HG03469 (cell line): ENCODE measurements at regions not wholly inside any gene's neighbourhood (a gene's known extent, or its start where the extent isn't known, plus 50 kb on each side); places are given as distances from the start of the nearest gene placed in this dataset.

Experiments
- ATAC-seq: cut with Tn5 transposase; IDR thresholded peaks from one replicate; pipeline ENCODE4 v1.9.1; 2021; ENCODE audit warnings: mild to moderate bottlenecking, moderate library complexity, moderate number of reproducible peaks; ENCODE audit not compliant: unreplicated experiment

GRCh38 chr12:19940267-19940666 lies 428.1 kb upstream of the PDE3A start:
- ATAC-seq: no peak

GRCh38 chr12:19941096-19941495 lies 427.2 kb upstream of the PDE3A start:
- no peak for ATAC-seq

GRCh38 chr12:19945559-19946435 lies 422.5 kb upstream of the PDE3A start:
- no peak for ATAC-seq

- ATAC-seq: no peak
Observed at GRCh38 chr12:19946550-19946949, 421.8 kb upstream of the PDE3A start.

GRCh38 chr12:19947344-19947743 lies 421.0 kb upstream of the PDE3A start:
- no peak for ATAC-seq

GRCh38 chr12:19951664-19952063 lies 416.7 kb upstream of the PDE3A start:
- no peak for ATAC-seq

- no peak for ATAC-seq
Observed at GRCh38 chr12:19953734-19954133, 414.6 kb upstream of the PDE3A start.

GRCh38 chr12:19954163-19954562 lies 414.2 kb upstream of the PDE3A start:
- ATAC-seq: no peak

- no peak for ATAC-seq
Observed at GRCh38 chr12:19957308-19958125, 410.8 kb upstream of the PDE3A start.

- ATAC-seq: no peak
Observed at GRCh38 chr12:19958389-19958788, 409.9 kb upstream of the PDE3A start.

GRCh38 chr12:19959353-19959752 lies 409.0 kb upstream of the PDE3A start:
- ATAC-seq: no peak

- no peak for ATAC-seq
Observed at GRCh38 chr12:19960527-19960926, 407.8 kb upstream of the PDE3A start.

- no peak for ATAC-seq
Observed at GRCh38 chr12:19962192-19962591, 406.1 kb upstream of the PDE3A start.

GRCh38 chr12:19963972-19964371 lies 404.4 kb upstream of the PDE3A start:
- no peak for ATAC-seq

- no peak for ATAC-seq
Observed at GRCh38 chr12:19964549-19964948, 403.8 kb upstream of the PDE3A start.

GRCh38 chr12:19965196-19966038 lies 402.9 kb upstream of the PDE3A start:
- no peak for ATAC-seq

GRCh38 chr12:19967001-19967400 lies 401.3 kb upstream of the PDE3A start:
- no peak for ATAC-seq

GRCh38 chr12:19967431-19967830 lies 400.9 kb upstream of the PDE3A start:
- no peak for ATAC-seq

GRCh38 chr12:19970116-19970515 lies 398.2 kb upstream of the PDE3A start:
- no peak for ATAC-seq

GRCh38 chr12:19970821-19971220 lies 397.5 kb upstream of the PDE3A start:
- no peak for ATAC-seq
